CD14-positive monocyte (primary cell): ENCODE measurements at regions not wholly inside any gene's neighbourhood (a gene's known extent, or its start where the extent isn't known, plus 50 kb on each side); places are given as distances from the start of the nearest gene placed in this dataset.

Experiments used
- DNase-seq, 3 donors: peaks; one replicate each; pipeline ENCODE4 v3.0.0-alpha.2; 2011 to 2022
- H2AFZ ChIP-seq: 2 replicates; pipeline ENCODE4 v1.6.0; 2012; ENCODE audit warnings: mild to moderate bottlenecking, low read depth, low read length, inconsistent platforms; ENCODE audit not compliant: insufficient read depth, poor library complexity, severe bottlenecking
- H3K27ac ChIP-seq, 2 donors: 1 replicate in 1 of 2; 2 replicates in 1 of 2; pipeline ENCODE4 v1.5.1; 2012 to 2013; ENCODE audit warnings: low read length in 2 of 2, control low read depth in 1 of 2, inconsistent platforms in 1 of 2, low read depth in 1 of 2, mild to moderate bottlenecking in 1 of 2
- H3K27me3 ChIP-seq, 2 donors: one replicate each; pipeline versions ENCODE4 v1.6.0 to v1.6.1; 2011 to 2013; ENCODE audit warnings: low read length in 2 of 2; ENCODE audit not compliant: control insufficient read depth in 2 of 2, insufficient read depth in 2 of 2
- H3K36me3 ChIP-seq, 2 donors: replicated peaks in 1 of 2; 1 replicate in 1 of 2; 2 replicates in 1 of 2; pipeline versions ENCODE4 v1.5.1 to v1.6.1; 2012 to 2013; ENCODE audit warnings: low read length in 2 of 2, control low read depth in 1 of 2, inconsistent platforms in 1 of 2, mild to moderate bottlenecking in 1 of 2; ENCODE audit not compliant: insufficient read depth in 2 of 2, control insufficient read depth in 1 of 2
- H3K4me1 ChIP-seq, 2 donors: 1 replicate in 1 of 2; 2 replicates in 1 of 2; pipeline versions ENCODE4 v1.5.1 to v1.6.1; 2012 to 2013; ENCODE audit warnings: low read length in 2 of 2, control low read depth in 1 of 2, inconsistent platforms in 1 of 2, mild to moderate bottlenecking in 1 of 2, moderate library complexity in 1 of 2; ENCODE audit not compliant: insufficient read depth in 2 of 2, control insufficient read depth in 1 of 2
- H3K4me2 ChIP-seq: replicated peaks from 2 replicates; pipeline ENCODE3; 2012; ENCODE audit warnings: low read length, moderate library complexity, mild to moderate bottlenecking; ENCODE audit not compliant: poor library complexity, severe bottlenecking; ENCODE audit errors: extremely low read depth
- H3K4me3 ChIP-seq, 3 experiments: fragments of 200-600 bp in 1 of 3; sonication (generic) in 1 of 3; replicated peaks in 1 of 3; 1 replicate in 2 of 3; 2 replicates in 1 of 3; pipeline ENCODE4 v1.5.1; 2011 to 2013; ENCODE audit warnings: low read length in 3 of 3, mild to moderate bottlenecking in 3 of 3, control low read depth in 2 of 3, low read depth in 2 of 3, inconsistent platforms in 1 of 3, moderate library complexity in 1 of 3
- H3K79me2 ChIP-seq: 2 replicates; pipeline ENCODE4 v1.6.0; 2012; ENCODE audit warnings: mild to moderate bottlenecking, control low read depth, inconsistent platforms, low read length, moderate library complexity; ENCODE audit not compliant: insufficient read depth
- H3K9ac ChIP-seq: 2 replicates; pipeline ENCODE4 v1.6.0; 2017; ENCODE audit warnings: low read length, mild to moderate bottlenecking; ENCODE audit not compliant: insufficient read depth, poor library complexity, severe bottlenecking
- H3K9me3 ChIP-seq, 2 donors: replicated peaks in 1 of 2; 1 replicate in 1 of 2; 2 replicates in 1 of 2; pipeline versions ENCODE4 v1.5.1 to v1.6.1; 2012 to 2013; ENCODE audit warnings: low read length in 2 of 2, control low read depth in 1 of 2; ENCODE audit not compliant: control insufficient read depth in 1 of 2, insufficient read depth in 1 of 2
- H4K20me1 ChIP-seq: 2 replicates; pipeline ENCODE4 v1.6.0; 2012; ENCODE audit warnings: mild to moderate bottlenecking, low read length, control low read depth, moderate library complexity; ENCODE audit not compliant: insufficient read depth
- H3K27ac Mint-ChIP-seq, 7 donors: one replicate each; pipeline ENCODE4 v1.8.0; 2020; ENCODE audit warnings: mild to moderate bottlenecking in 7 of 7, mixed read lengths in 7 of 7, moderate library complexity in 6 of 7, inconsistent platforms in 2 of 7
- H3K27me3 Mint-ChIP-seq, 3 donors: one replicate each; pipeline ENCODE4 v1.8.0; 2021 to 2022; ENCODE audit warnings: low read depth in 3 of 3, mild to moderate bottlenecking in 3 of 3, mixed read lengths in 3 of 3, moderate library complexity in 3 of 3, inconsistent platforms in 1 of 3
- H3K36me3 Mint-ChIP-seq, 2 donors: one replicate each; pipeline ENCODE4 v1.8.0; 2020; ENCODE audit warnings: mixed read lengths in 2 of 2, inconsistent platforms in 1 of 2, mild to moderate bottlenecking in 1 of 2
- H3K4me1 Mint-ChIP-seq: one replicate; pipeline ENCODE4 v1.8.0; 2020; ENCODE audit warnings: mild to moderate bottlenecking, mixed read lengths
- H3K4me3 Mint-ChIP-seq, 2 donors: one replicate each; pipeline ENCODE4 v1.8.0; 2020; ENCODE audit warnings: mild to moderate bottlenecking in 2 of 2, mixed read lengths in 2 of 2, moderate library complexity in 1 of 2
- H3K9me3 Mint-ChIP-seq, 7 donors: one replicate each; pipeline ENCODE4 v1.8.0; 2020 to 2022; ENCODE audit warnings: mixed read lengths in 7 of 7, mild to moderate bottlenecking in 6 of 7, moderate library complexity in 6 of 7, inconsistent platforms in 2 of 7
- whole genome bisulfite sequencing: methylation state at CpG from one replicate; pipeline ENCODE4 v1.1.5; 2013; ENCODE audit warnings: missing lambda C conversion rate; ENCODE audit not compliant: insufficient coverage; 5-methylcytosine and 5-hydroxymethylcytosine counted together
- intact Hi-C, 2 donors: fragments of 100-400 bp; cut with micrococcal nuclease; formaldehyde crosslinking; loops; one replicate each; pipeline versions ENCODE4 v1.15.0 to v1.15.1; 2023
- TF ChIP-seq, protein P1 (sequence below): fragments of 200-600 bp; IDR thresholded peaks from one replicate; pipeline ENCODE4 v1.8.0; 2022; ENCODE audit warnings: antibody characterized with exemption, mild to moderate bottlenecking

- TF ChIP-seq, protein P1, sequence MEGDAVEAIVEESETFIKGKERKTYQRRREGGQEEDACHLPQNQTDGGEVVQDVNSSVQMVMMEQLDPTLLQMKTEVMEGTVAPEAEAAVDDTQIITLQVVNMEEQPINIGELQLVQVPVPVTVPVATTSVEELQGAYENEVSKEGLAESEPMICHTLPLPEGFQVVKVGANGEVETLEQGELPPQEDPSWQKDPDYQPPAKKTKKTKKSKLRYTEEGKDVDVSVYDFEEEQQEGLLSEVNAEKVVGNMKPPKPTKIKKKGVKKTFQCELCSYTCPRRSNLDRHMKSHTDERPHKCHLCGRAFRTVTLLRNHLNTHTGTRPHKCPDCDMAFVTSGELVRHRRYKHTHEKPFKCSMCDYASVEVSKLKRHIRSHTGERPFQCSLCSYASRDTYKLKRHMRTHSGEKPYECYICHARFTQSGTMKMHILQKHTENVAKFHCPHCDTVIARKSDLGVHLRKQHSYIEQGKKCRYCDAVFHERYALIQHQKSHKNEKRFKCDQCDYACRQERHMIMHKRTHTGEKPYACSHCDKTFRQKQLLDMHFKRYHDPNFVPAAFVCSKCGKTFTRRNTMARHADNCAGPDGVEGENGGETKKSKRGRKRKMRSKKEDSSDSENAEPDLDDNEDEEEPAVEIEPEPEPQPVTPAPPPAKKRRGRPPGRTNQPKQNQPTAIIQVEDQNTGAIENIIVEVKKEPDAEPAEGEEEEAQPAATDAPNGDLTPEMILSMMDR = no peak
- Mint-ChIP-seq H3K36me3 (no peaks in the 10 kb centered on the region), H3K27me3 (peaks cover 0 to 3% (median 0%) of the 10 kb centered on the region in 3 donors), H3K27ac (no peak overlapping the region), H3K4me1 (no peaks in the 10 kb centered on the region), H3K9me3 (peaks cover 0 to 4% (median 0%) of the 10 kb centered on the region in 7 donors), H3K4me3 (no peak overlapping the region)
- Histone ChIP-seq H3K27me3 (no peaks in the 10 kb centered on the region), H3K9ac (no peak overlapping the region), H3K4me3 (no peak overlapping the region), H3K79me2 (no peaks in the 10 kb centered on the region), H3K9me3 (no peaks in the 10 kb centered on the region), H3K4me1 (no peaks in the 10 kb centered on the region), H4K20me1 (no peaks in the 10 kb centered on the region), H3K36me3 (no peaks in the 10 kb centered on the region), H3K27ac (no peak overlapping the region), H3K4me2 (no peak overlapping the region), H2AFZ (no peak overlapping the region)
- intact Hi-C loops = no loop called here
- no CpG with 5 or more reads among the region's 1 CpG for WGBS
- DNase-seq = peak in 1 of 3 donors; percentile 8
Observed at GRCh38 chr6:113495521-113495920, 361.6 kb upstream of the MARCKS start.

- Histone ChIP-seq H3K36me3 (no peaks in the 10 kb centered on the region), H3K9ac (no peak overlapping the region), H3K4me3 (no peak overlapping the region), H3K4me2 (no peak overlapping the region), H2AFZ (no peak overlapping the region), H4K20me1 (no peaks in the 10 kb centered on the region), H3K27ac (no peak overlapping the region), H3K4me1 (no peaks in the 10 kb centered on the region), H3K79me2 (no peaks in the 10 kb centered on the region), H3K27me3 (no peaks in the 10 kb centered on the region), H3K9me3 (no peaks in the 10 kb centered on the region)
- Mint-ChIP-seq H3K4me1 (no peaks in the 10 kb centered on the region), H3K36me3 (no peaks in the 10 kb centered on the region), H3K27me3 (peaks cover 0 to 3% (median 0%) of the 10 kb centered on the region in 3 donors), H3K27ac (no peak overlapping the region), H3K9me3 (peaks cover 0 to 4% (median 0%) of the 10 kb centered on the region in 7 donors), H3K4me3 (no peak overlapping the region)
- intact Hi-C loops = no loop called here
- no peak for DNase-seq
- TF ChIP-seq, protein P1 = no peak
- WGBS = 80% methylated on average over 1 of the region's 4 CpGs
Observed at GRCh38 chr6:113496166-113496565, 361.0 kb upstream of the MARCKS start.
